ENCODE measurements at regions not wholly inside any gene's neighbourhood (a gene's known extent, or its start where the extent isn't known, plus 50 kb on each side); places are given as distances from the start of the nearest gene placed in this dataset.
A peak's percentile ranks its signal among the peaks of the same experiment; 100 is the strongest.

GRCh38 chr19:31674503-31675192 is 325.4 kb upstream of the TSHZ3 start:
- Histone ChIP-seq H3K4me2 (peak overlapping the region; percentile 52), H3K79me2 (no peaks in the 10 kb centered on the region), H3K27me3 (no peaks in the 10 kb centered on the region), H3K9me2 (replicated peaks; ENCODE audit: insufficient read depth) (no peaks in the 10 kb centered on the region), H4K20me1 (ENCODE audit: insufficient read depth, poor library complexity, severe bottlenecking) (no peaks in the 10 kb centered on the region), H3K36me3 (replicated peaks; ENCODE audit: insufficient read depth, low read depth) (no peaks in the 10 kb centered on the region), H2AFZ (no peak overlapping the region), H3K27ac (no peak overlapping the region), H3K4me1 (ENCODE audit: insufficient read depth) (no peaks in the 10 kb centered on the region), H3K9me3 (ENCODE audit: low read depth) (no peaks in the 10 kb centered on the region), H3K4me3 (no peak overlapping the region)
- TF ChIP-seq, protein P1, sequence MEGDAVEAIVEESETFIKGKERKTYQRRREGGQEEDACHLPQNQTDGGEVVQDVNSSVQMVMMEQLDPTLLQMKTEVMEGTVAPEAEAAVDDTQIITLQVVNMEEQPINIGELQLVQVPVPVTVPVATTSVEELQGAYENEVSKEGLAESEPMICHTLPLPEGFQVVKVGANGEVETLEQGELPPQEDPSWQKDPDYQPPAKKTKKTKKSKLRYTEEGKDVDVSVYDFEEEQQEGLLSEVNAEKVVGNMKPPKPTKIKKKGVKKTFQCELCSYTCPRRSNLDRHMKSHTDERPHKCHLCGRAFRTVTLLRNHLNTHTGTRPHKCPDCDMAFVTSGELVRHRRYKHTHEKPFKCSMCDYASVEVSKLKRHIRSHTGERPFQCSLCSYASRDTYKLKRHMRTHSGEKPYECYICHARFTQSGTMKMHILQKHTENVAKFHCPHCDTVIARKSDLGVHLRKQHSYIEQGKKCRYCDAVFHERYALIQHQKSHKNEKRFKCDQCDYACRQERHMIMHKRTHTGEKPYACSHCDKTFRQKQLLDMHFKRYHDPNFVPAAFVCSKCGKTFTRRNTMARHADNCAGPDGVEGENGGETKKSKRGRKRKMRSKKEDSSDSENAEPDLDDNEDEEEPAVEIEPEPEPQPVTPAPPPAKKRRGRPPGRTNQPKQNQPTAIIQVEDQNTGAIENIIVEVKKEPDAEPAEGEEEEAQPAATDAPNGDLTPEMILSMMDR (IDR thresholded peaks at IDR 0.05; ENCODE audit: poor library complexity), result no peak
- no peak for DNase-seq (ENCODE audit: low spot score)
- WGBS (ENCODE audit: low lambda C conversion rate, missing lambda C conversion rate), result 43% methylated on average over 11 of the region's 11 CpGs

GRCh38 chr19:31675193-31675913 is 326.1 kb upstream of the TSHZ3 start:
- Histone ChIP-seq H3K9me3 (ENCODE audit: low read depth) (no peaks in the 10 kb centered on the region), H2AFZ (no peak overlapping the region)
- 57% methylated on average over 10 of the region's 10 CpGs for WGBS (ENCODE audit: low lambda C conversion rate, missing lambda C conversion rate)

GRCh38 chr19:31676271-31677004 is 327.2 kb upstream of the TSHZ3 start:
- Histone ChIP-seq H3K36me3 (replicated peaks; ENCODE audit: insufficient read depth, low read depth) (no peaks in the 10 kb centered on the region), H3K9me3 (ENCODE audit: low read depth) (no peaks in the 10 kb centered on the region), H3K4me1 (ENCODE audit: insufficient read depth) (no peaks in the 10 kb centered on the region), H3K79me2 (no peaks in the 10 kb centered on the region), H4K20me1 (ENCODE audit: insufficient read depth, poor library complexity, severe bottlenecking) (no peaks in the 10 kb centered on the region), H3K27me3 (no peaks in the 10 kb centered on the region), H3K9me2 (replicated peaks; ENCODE audit: insufficient read depth) (no peaks in the 10 kb centered on the region), H3K27ac (no peak overlapping the region), H3K4me3 (no peak overlapping the region), H2AFZ (no peak overlapping the region), H3K4me2 (no peak overlapping the region)
- DNase-seq (ENCODE audit: low spot score), result peak; percentile 13
- no peak for TF ChIP-seq EZH2phosphoT487 (IDR thresholded peaks at IDR 0.05; ENCODE audit: low read depth, severe bottlenecking, unreplicated experiment)
- TF ChIP-seq, protein P1 (IDR thresholded peaks at IDR 0.05; ENCODE audit: poor library complexity), result peak; percentile 23
- WGBS (ENCODE audit: low lambda C conversion rate, missing lambda C conversion rate), result 54% methylated on average over 3 of the region's 3 CpGs

More at GRCh38 chr19:31675193-31675913, 326.1 kb upstream of the TSHZ3 start:
- H3K27me3 ChIP-seq, result no peaks in the 10 kb centered on the region
- H3K27ac ChIP-seq, result no peak overlapping the region
- H3K9me2 ChIP-seq (replicated peaks; ENCODE audit: insufficient read depth), result no peaks in the 10 kb centered on the region
- H3K79me2 ChIP-seq, result no peaks in the 10 kb centered on the region
- no peak overlapping the region for H3K4me3 ChIP-seq
- H3K4me2 ChIP-seq, result peak overlapping the region; percentile 52
- DNase-seq (ENCODE audit: low spot score), result no peak
- no peaks in the 10 kb centered on the region for H3K36me3 ChIP-seq (replicated peaks; ENCODE audit: insufficient read depth, low read depth)
- H4K20me1 ChIP-seq (ENCODE audit: insufficient read depth, poor library complexity, severe bottlenecking), result no peaks in the 10 kb centered on the region
- TF ChIP-seq, protein P1 (IDR thresholded peaks at IDR 0.05; ENCODE audit: poor library complexity), result no peak
- no peak for TF ChIP-seq EZH2phosphoT487 (IDR thresholded peaks at IDR 0.05; ENCODE audit: low read depth, severe bottlenecking, unreplicated experiment)
- TF ChIP-seq EZH2 (IDR thresholded peaks at IDR 0.05; ENCODE audit: borderline replicate concordance), result no peak
- no peaks in the 10 kb centered on the region for H3K4me1 ChIP-seq (ENCODE audit: insufficient read depth)
